A673 (cell line): ENCODE measurements at regions not wholly inside any gene's neighbourhood (a gene's known extent, or its start where the extent isn't known, plus 50 kb on each side); places are given as distances from the start of the nearest gene placed in this dataset.
"Not testable (repeated sequence)": the region's sequence is repeated elsewhere in the genome, so short reads cannot be mapped to it uniquely, and the experiment has no call there.

Experiments
- CTCF ChIP-seq: fragments of 300-800, 200-600 bp; sonication (generic); conservative IDR thresholded peaks from 2 replicates; pipeline ENCODE4 v1.5.1; 2017; ENCODE audit warnings: low read depth, mild to moderate bottlenecking, antibody characterized with exemption, low read length, moderate library complexity, mixed read lengths
- EZH2 ChIP-seq: fragments of 200-600 bp; sonication (generic); IDR thresholded peaks from 2 replicates; pipeline ENCODE4 v1.6.1; 2017; ENCODE audit warnings: borderline replicate concordance, low read depth, mild to moderate bottlenecking, mixed read lengths, antibody characterized with exemption, low read length; ENCODE audit not compliant: poor library complexity, severe bottlenecking

- TF ChIP-seq EZH2, CTCF: not testable (repeated sequence)
These were observed 263.5 kb upstream of the PLGLB1 start for GRCh38 chr2:87285139-87285538.
